HepG2 (cell line): ENCODE measurements at regions not wholly inside any gene's neighbourhood (a gene's known extent, or its start where the extent isn't known, plus 50 kb on each side); places are given as distances from the start of the nearest gene placed in this dataset.

ENCODE experiments used
- ATAC-seq: fragments of 200-7000 bp; cut with Tn5 transposase; 3 replicates; pipeline ENCODE4 v1.9.1; 2020; ENCODE audit warnings: mild to moderate bottlenecking, moderate library complexity
- BruUV-seq: library from RNA; stranded (reverse); fragments of 400-500 nt; replicated peaks from 2 replicates; lab custom pipeline; 2021; lab: Mats Ljungman, UMichigan
- CTCF ChIA-PET: fragments of 300-600 bp; formaldehyde crosslinking; extraction: SDS; loops from one replicate; lab custom pipeline; 2021; ENCODE audit warnings: low total read pairs, inconsistent platforms, low intra/inter-chr PET ratio; lab: Yijun Ruan, JAX
- POLR2A ChIA-PET: fragments of 350-600 bp; sonication (Branson Sonifier 250); formaldehyde crosslinking; loops from one replicate; lab custom pipeline; 2020; ENCODE audit warnings: antibody characterized with exemption, inconsistent platforms; lab: Yijun Ruan, JAX
- DNase-seq: peaks from one replicate; pipeline ENCODE4 v3.0.0-alpha.2; 2015; ENCODE audit warnings: low spot score
- FAIRE-seq: peaks from 3 replicates; lab custom pipeline; 2011; peaks lifted over from hg19 to GRCh38; lab: Jason Lieb, UNC
- H2AFZ ChIP-seq: one replicate; pipeline ENCODE4 v1.6.1; 2011; ENCODE audit warnings: low read length, inconsistent platforms
- H3K27ac ChIP-seq: fragments of 300-600 bp; 3 replicates; pipeline ENCODE4 v1.8.0; 2011; ENCODE audit warnings: mixed run types, mild to moderate bottlenecking, mixed read lengths, low read length, inconsistent platforms; ENCODE audit not compliant: insufficient read depth; ENCODE audit errors: extremely low read length
- H3K27me3 ChIP-seq, 2 experiments: fragments of 200-600 bp in 1 of 2; 2 replicates in 1 of 2; 3 replicates in 1 of 2; pipeline versions ENCODE4 v1.6.0 to v1.8.0; 2011; ENCODE audit warnings: low read length in 2 of 2, mild to moderate bottlenecking in 2 of 2, moderate library complexity in 2 of 2, inconsistent platforms in 1 of 2; ENCODE audit not compliant: insufficient read depth in 2 of 2, control insufficient read depth in 1 of 2
- H3K36me3 ChIP-seq, 2 experiments: fragments of 200-600 bp in 1 of 2; replicated peaks in 1 of 2; 2 replicates in 1 of 2; 3 replicates in 1 of 2; pipeline versions ENCODE4 v1.5.1 to v1.8.0; 2011; ENCODE audit warnings: low read length in 2 of 2, inconsistent platforms in 1 of 2; ENCODE audit not compliant: insufficient read depth in 2 of 2, control insufficient read depth in 1 of 2
- H3K4me1 ChIP-seq: 2 replicates; pipeline ENCODE4 v1.5.1; 2012; ENCODE audit warnings: low read length, inconsistent platforms; ENCODE audit not compliant: insufficient read depth
- H3K4me2 ChIP-seq: 2 replicates; pipeline ENCODE4 v1.6.0; 2011; ENCODE audit warnings: low read depth, low read length, inconsistent platforms
- H3K4me3 ChIP-seq, 3 experiments: fragments of 200-600 bp in 1 of 3; sonication (generic), shearing (Covaris generic) in 1 of 3; replicated peaks in 1 of 3; 2 replicates each; pipeline ENCODE4 v1.5.1; 2011 to 2016; ENCODE audit warnings: low read length in 3 of 3, inconsistent platforms in 2 of 3, low read depth in 2 of 3, mild to moderate bottlenecking in 2 of 3, control low read depth in 1 of 3, mixed read lengths in 1 of 3; ENCODE audit not compliant: insufficient read depth in 1 of 3
- H3K79me2 ChIP-seq: one replicate; pipeline ENCODE4 v1.6.1; 2011; ENCODE audit warnings: low read length, inconsistent platforms; ENCODE audit not compliant: insufficient read depth
- H3K9ac ChIP-seq: 2 replicates; pipeline ENCODE4 v1.6.0; 2011; ENCODE audit warnings: mild to moderate bottlenecking, low read depth, low read length, inconsistent platforms; ENCODE audit not compliant: insufficient read depth
- H3K9me3 ChIP-seq: 2 replicates; pipeline ENCODE4 v1.5.1; 2012; ENCODE audit warnings: mild to moderate bottlenecking, low read length
- H4K20me1 ChIP-seq: 2 replicates; pipeline ENCODE4 v1.6.0; 2011; ENCODE audit warnings: inconsistent platforms, mild to moderate bottlenecking, low read length, moderate library complexity; ENCODE audit not compliant: insufficient read depth
- DNMT3B ChIP-seq: conservative IDR thresholded peaks from 2 replicates; pipeline ENCODE4 v1.6.1; 2016; ENCODE audit warnings: missing biosample characterization, control low read depth
- ISL2 ChIP-seq: sonication (generic); formaldehyde crosslinking; IDR thresholded peaks from 2 replicates; pipeline ENCODE4 v1.5.0; 2020; ENCODE audit warnings: missing genetic modification reagents
- KMT2B ChIP-seq: IDR thresholded peaks from 2 replicates; pipeline ENCODE4 v1.6.1; 2016; ENCODE audit warnings: missing genetic modification reagents, missing compliant biosample characterization
- MAFF ChIP-seq: IDR thresholded peaks from 2 replicates; pipeline ENCODE4 v1.6.1; 2011; ENCODE audit warnings: low read depth, low read length, improper control_type of control experiment
- MAZ ChIP-seq, 2 experiments: sonication (generic) in 1 of 2; formaldehyde crosslinking in 1 of 2; IDR thresholded peaks; 2 replicates each; pipeline versions ENCODE4 v1.5.0 to v1.6.1; 2012 to 2020; ENCODE audit warnings: low read depth in 2 of 2, mild to moderate bottlenecking in 2 of 2, borderline replicate concordance in 1 of 2, improper control_type of control experiment in 1 of 2, low read length in 1 of 2, missing genetic modification reagents in 1 of 2, moderate library complexity in 1 of 2
- RXRA ChIP-seq: sonication (generic); formaldehyde crosslinking; IDR thresholded peaks from 2 replicates; pipeline ENCODE4 v1.5.1; 2020; ENCODE audit warnings: missing genetic modification reagents
- SMYD3 ChIP-seq: sonication (generic); formaldehyde crosslinking; IDR thresholded peaks from 2 replicates; pipeline ENCODE4 v1.8.1; 2023; ENCODE audit warnings: mild to moderate bottlenecking, missing genetic modification reagents
- SOX13 ChIP-seq, 3 experiments: fragments of 450-650 bp in 1 of 3; sonication (generic) in 1 of 3; formaldehyde crosslinking in 1 of 3; IDR thresholded peaks in 2 of 3; conservative IDR thresholded peaks in 1 of 3; 2 replicates each; pipeline versions ENCODE4 v1.5.0 to v1.6.1; 2016 to 2020; ENCODE audit warnings: antibody characterized with exemption in 1 of 3, mild to moderate bottlenecking in 1 of 3, missing compliant biosample characterization in 1 of 3, missing genetic modification reagents in 1 of 3, moderate library complexity in 1 of 3
- ZNF3 ChIP-seq: IDR thresholded peaks from 2 replicates; pipeline ENCODE4 v1.7.0; 2017; ENCODE audit warnings: inconsistent platforms
- ZNF343 ChIP-seq: sonication (generic); formaldehyde crosslinking; IDR thresholded peaks from 2 replicates; pipeline ENCODE4 v1.4.0; 2020; ENCODE audit warnings: mild to moderate bottlenecking, missing genetic modification reagents
- ZNF569 ChIP-seq: sonication (generic); formaldehyde crosslinking; IDR thresholded peaks from 2 replicates; pipeline ENCODE4 v1.5.0; 2020; ENCODE audit warnings: mild to moderate bottlenecking, missing genetic modification reagents, moderate library complexity, borderline replicate concordance
- ZNF879 ChIP-seq: sonication (generic); formaldehyde crosslinking; IDR thresholded peaks from 2 replicates; pipeline ENCODE4 v1.8.1; 2023; ENCODE audit warnings: missing genetic modification reagents
- whole genome bisulfite sequencing: methylation state at CpG from one replicate; pipeline ENCODE4 v1.1.6; 2017; ENCODE audit warnings: low lambda C conversion rate; 5-methylcytosine and 5-hydroxymethylcytosine counted together
- in situ Hi-C: cut with HindIII; loops from 2 replicates; pipeline ENCODE4 v1.10.0; 2017; ENCODE audit warnings: low pct_unique_long_range_greater_than_20kb; ENCODE audit not compliant: extremely low pct_ligation_motif_present
- intact Hi-C: fragments of 100-400 bp; cut with micrococcal nuclease; formaldehyde crosslinking; loops from one replicate; pipeline ENCODE4 v1.10.0; 2022; ENCODE audit not compliant: unreplicated experiment
- TF ChIP-seq, protein P1 (sequence below): sonication (generic); formaldehyde crosslinking; IDR thresholded peaks from 2 replicates; pipeline ENCODE4 v1.8.0; 2022; ENCODE audit warnings: mild to moderate bottlenecking, missing genetic modification reagents, borderline replicate concordance

- Histone ChIP-seq H3K9me3 (no peaks in the 10 kb centered on the region), H3K4me3 (no peak overlapping the region), H2AFZ (no peak overlapping the region), H3K79me2 (no peaks in the 10 kb centered on the region), H3K9ac (no peak overlapping the region), H3K27ac (no peak overlapping the region), H4K20me1 (no peaks in the 10 kb centered on the region), H3K36me3 (no peaks in the 10 kb centered on the region), H3K4me1 (no peaks in the 10 kb centered on the region), H3K4me2 (no peak overlapping the region), H3K27me3 (peaks cover 0 to 10% of the 10 kb centered on the region in 2 experiments; a peak in 1 of 5 replicates)
- intact Hi-C loops = no loop called here
- ChIA-PET CTCF (no interaction called here), POLR2A (no interaction called here)
- no TSS peak for BruUV-seq
- TF ChIP-seq SMYD3 (CRISPR knock-in tag) = no peak
- no peak for TF ChIP-seq ZNF3
- TF ChIP-seq ZNF879 (CRISPR knock-in tag) = no peak
- no peak for TF ChIP-seq ISL2
- TF ChIP-seq DNMT3B = no peak
- no peak for TF ChIP-seq RXRA (CRISPR knock-in tag)
- no peak for TF ChIP-seq MAFF
- TF ChIP-seq KMT2B (CRISPR knock-in tag) = no peak
- TF ChIP-seq SOX13 (IDR thresholded peaks at IDR 0.05) = no peak
- TF ChIP-seq SOX13 (CRISPR knock-in tag; conservative IDR thresholded peaks at IDR 0.05 in 1 of 2, IDR thresholded peaks at IDR 0.05 in 1 of 2) = no peak
- TF ChIP-seq, protein P1, sequence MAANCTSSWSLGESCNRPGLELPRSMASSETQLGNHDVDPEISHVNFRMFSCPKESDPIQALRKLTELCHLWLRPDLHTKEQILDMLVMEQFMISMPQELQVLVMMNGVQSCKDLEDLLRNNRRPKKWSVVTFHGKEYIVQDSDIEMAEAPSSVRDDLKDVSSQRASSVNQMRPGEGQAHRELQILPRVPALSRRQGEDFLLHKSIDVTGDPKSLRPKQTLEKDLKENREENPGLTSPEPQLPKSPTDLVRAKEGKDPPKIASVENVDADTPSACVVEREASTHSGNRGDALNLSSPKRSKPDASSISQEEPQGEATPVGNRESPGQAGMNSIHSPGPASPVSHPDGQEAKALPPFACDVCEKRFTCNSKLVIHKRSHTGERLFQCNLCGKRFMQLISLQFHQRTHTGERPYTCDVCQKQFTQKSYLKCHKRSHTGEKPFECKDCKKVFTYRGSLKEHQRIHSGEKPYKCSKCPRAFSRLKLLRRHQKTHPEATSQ = no peak
- TF ChIP-seq ZNF569 (CRISPR knock-in tag) = no peak
- TF ChIP-seq ZNF343 (CRISPR knock-in tag) = no peak
- no peak for TF ChIP-seq MAZ (IDR thresholded peaks at IDR 0.05; ENCODE audit: borderline replicate concordance, low read depth, low read length)
- no peak for TF ChIP-seq MAZ (CRISPR knock-in tag; IDR thresholded peaks at IDR 0.05; ENCODE audit: low read depth)
- FAIRE-seq (no peak), ATAC-seq (no peak), DNase-seq (no peak)
- in situ Hi-C loops = no loop called here
- WGBS = 7% methylated on average over 9 of the region's 9 CpGs
Measured at GRCh38 chr20:19047040-19047950, 165.1 kb upstream of the SLC24A3 start.
